CD4-positive, alpha-beta memory T cell (primary cell): ENCODE measurements at regions not wholly inside any gene's neighbourhood (a gene's known extent, or its start where the extent isn't known, plus 50 kb on each side); places are given as distances from the start of the nearest gene placed in this dataset.
A peak's percentile ranks its signal among the peaks of the same experiment; 100 is the strongest.

Source experiments
- CTCF ChIA-PET: fragments of 350-600 bp; sonication (Branson Sonifier 250); formaldehyde crosslinking; loops from one replicate; lab custom pipeline; 2021; ENCODE audit warnings: inconsistent platforms; ENCODE audit not compliant: partially characterized antibody; lab: Charles Lee
- POLR2A ChIA-PET: fragments of 350-600 bp; sonication (Branson Sonifier 250); formaldehyde crosslinking; loops from one replicate; lab custom pipeline; 2021; ENCODE audit not compliant: partially characterized antibody; lab: Charles Lee
- DNase-seq, 5 donors: peaks; one replicate each; pipeline versions ENCODE4 v3.0.0 to v3.0.0-alpha.2; 2020 to 2022; ENCODE audit warnings: mixed read lengths in 1 of 5
- H3K27ac ChIP-seq: one replicate; pipeline ENCODE4 v1.7.0; 2013; ENCODE audit warnings: low read depth, low read length
- H3K27me3 ChIP-seq: 2 replicates; pipeline ENCODE4 v1.7.0; 2013; ENCODE audit warnings: mild to moderate bottlenecking, low read length, moderate library complexity; ENCODE audit not compliant: insufficient read depth
- H3K36me3 ChIP-seq: 2 replicates; pipeline ENCODE4 v1.7.0; 2013; ENCODE audit warnings: mild to moderate bottlenecking, low read length, moderate library complexity; ENCODE audit not compliant: insufficient read depth
- H3K4me1 ChIP-seq: 2 replicates; pipeline ENCODE4 v1.7.0; 2013; ENCODE audit warnings: mild to moderate bottlenecking, low read length, moderate library complexity; ENCODE audit not compliant: insufficient read depth
- H3K4me3 ChIP-seq, 2 donors: one replicate each; pipeline ENCODE4 v1.7.0; 2013; ENCODE audit warnings: low read length in 2 of 2, mild to moderate bottlenecking in 1 of 2
- H3K9me3 ChIP-seq, 2 donors: one replicate each; pipeline ENCODE4 v1.7.0; 2013; ENCODE audit warnings: low read length in 2 of 2, control low read depth in 1 of 2; ENCODE audit not compliant: control insufficient read depth in 1 of 2
- H3K27ac Mint-ChIP-seq, 7 donors: one replicate each; pipeline ENCODE4 v1.8.0; 2020 to 2021; ENCODE audit warnings: mixed read lengths in 7 of 7, mild to moderate bottlenecking in 6 of 7, inconsistent platforms in 3 of 7, moderate library complexity in 3 of 7
- H3K27me3 Mint-ChIP-seq, 2 donors: one replicate each; pipeline ENCODE4 v1.8.0; 2020 to 2021; ENCODE audit warnings: mixed read lengths in 2 of 2
- H3K36me3 Mint-ChIP-seq, 2 donors: one replicate each; pipeline ENCODE4 v1.8.0; 2020 to 2021; ENCODE audit warnings: mixed read lengths in 2 of 2, inconsistent platforms in 1 of 2, mild to moderate bottlenecking in 1 of 2
- H3K4me1 Mint-ChIP-seq, 4 donors: one replicate each; pipeline ENCODE4 v1.8.0; 2020 to 2021; ENCODE audit warnings: mixed read lengths in 4 of 4, mild to moderate bottlenecking in 1 of 4
- H3K4me3 Mint-ChIP-seq, 8 donors: one replicate each; pipeline ENCODE4 v1.8.0; 2020 to 2021; ENCODE audit warnings: mixed read lengths in 8 of 8, mild to moderate bottlenecking in 7 of 8, moderate library complexity in 6 of 8, inconsistent platforms in 3 of 8
- H3K9me3 Mint-ChIP-seq, 8 donors: one replicate each; pipeline ENCODE4 v1.8.0; 2020 to 2021; ENCODE audit warnings: mixed read lengths in 8 of 8, mild to moderate bottlenecking in 5 of 8, inconsistent platforms in 3 of 8, moderate library complexity in 1 of 8
- intact Hi-C: fragments of 100-400 bp; cut with micrococcal nuclease; formaldehyde crosslinking; loops from one replicate; pipeline ENCODE4 v1.15.1; 2023

DNA sequence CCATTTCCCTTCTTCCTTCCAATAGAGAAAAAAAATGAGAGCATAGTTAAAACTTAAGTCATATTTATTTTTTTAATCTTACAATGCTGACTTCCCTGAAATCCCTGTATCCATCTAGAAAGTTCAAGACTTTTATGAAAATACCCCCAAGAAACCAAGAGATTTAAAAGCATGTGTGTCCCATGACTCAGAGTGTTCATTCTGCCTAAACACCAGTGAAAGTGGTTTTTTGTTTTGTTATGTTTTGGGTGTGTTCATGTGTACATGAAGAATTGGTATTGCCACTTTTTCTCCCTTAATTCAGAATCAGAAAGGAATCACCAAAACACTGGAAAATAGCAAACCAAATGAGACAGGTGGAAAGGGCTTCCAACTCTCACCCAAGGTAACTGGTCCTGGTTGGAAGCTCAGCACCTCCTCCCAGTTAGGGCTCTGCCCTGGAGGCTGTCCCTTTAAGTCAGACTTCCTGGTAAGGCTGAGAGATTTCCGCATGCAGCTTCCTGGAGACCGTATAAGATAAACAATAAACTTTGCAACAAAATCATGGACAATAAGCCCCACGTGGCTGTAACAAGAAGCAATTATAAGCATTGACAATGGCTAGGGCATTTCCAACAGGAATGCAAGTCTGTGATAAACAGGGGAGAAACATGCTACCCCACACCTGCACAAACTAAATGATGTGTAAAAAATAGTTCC, 121.9 kb upstream of the ARHGEF3 start:
- Histone ChIP-seq H3K36me3 (no peaks in the 10 kb centered on the region), H3K4me3 (peak overlapping the region in 1 of 2 donors; percentile 19), H3K27ac (peak overlapping the region; percentile 79), H3K9me3 (no peaks in the 10 kb centered on the region), H3K4me1 (peaks cover 96% of the 10 kb centered on the region), H3K27me3 (no peaks in the 10 kb centered on the region)
- H3K27me3 Mint-ChIP-seq = no peaks in the 10 kb centered on the region
- peaks cover 66 to 87% (median 80%) of the 10 kb centered on the region in 4 donors for H3K4me1 Mint-ChIP-seq
- peak overlapping the region; percentile 97 to 100 (median 100) for H3K27ac Mint-ChIP-seq
- no peaks in the 10 kb centered on the region for H3K9me3 Mint-ChIP-seq
- peak; percentile 79 to 86 (median 81) for DNase-seq
- ChIA-PET POLR2A (interaction anchor here (0.5 to 7.9 kb wide), 20 partner anchors 7 to 367 kb away, joined by 3 to 172 read pairs (median 4); partner anchors contain the start of genes ARHGEF3 and CCDC66), CTCF (interaction anchor here (0.9 to 6.1 kb wide), 3 partner anchors 64 to 123 kb away, joined by 3 to 48 read pairs (median 13); partner anchors contain the start of gene ARHGEF3)
- no peaks in the 10 kb centered on the region for H3K36me3 Mint-ChIP-seq
- H3K4me3 Mint-ChIP-seq = peak overlapping the region; percentile 45 to 81 (median 76)
- intact Hi-C loops = loop anchor here (1.0 kb wide), 1 partner anchor 7 kb away; no protein-coding TSS in a partner anchor

DNA sequence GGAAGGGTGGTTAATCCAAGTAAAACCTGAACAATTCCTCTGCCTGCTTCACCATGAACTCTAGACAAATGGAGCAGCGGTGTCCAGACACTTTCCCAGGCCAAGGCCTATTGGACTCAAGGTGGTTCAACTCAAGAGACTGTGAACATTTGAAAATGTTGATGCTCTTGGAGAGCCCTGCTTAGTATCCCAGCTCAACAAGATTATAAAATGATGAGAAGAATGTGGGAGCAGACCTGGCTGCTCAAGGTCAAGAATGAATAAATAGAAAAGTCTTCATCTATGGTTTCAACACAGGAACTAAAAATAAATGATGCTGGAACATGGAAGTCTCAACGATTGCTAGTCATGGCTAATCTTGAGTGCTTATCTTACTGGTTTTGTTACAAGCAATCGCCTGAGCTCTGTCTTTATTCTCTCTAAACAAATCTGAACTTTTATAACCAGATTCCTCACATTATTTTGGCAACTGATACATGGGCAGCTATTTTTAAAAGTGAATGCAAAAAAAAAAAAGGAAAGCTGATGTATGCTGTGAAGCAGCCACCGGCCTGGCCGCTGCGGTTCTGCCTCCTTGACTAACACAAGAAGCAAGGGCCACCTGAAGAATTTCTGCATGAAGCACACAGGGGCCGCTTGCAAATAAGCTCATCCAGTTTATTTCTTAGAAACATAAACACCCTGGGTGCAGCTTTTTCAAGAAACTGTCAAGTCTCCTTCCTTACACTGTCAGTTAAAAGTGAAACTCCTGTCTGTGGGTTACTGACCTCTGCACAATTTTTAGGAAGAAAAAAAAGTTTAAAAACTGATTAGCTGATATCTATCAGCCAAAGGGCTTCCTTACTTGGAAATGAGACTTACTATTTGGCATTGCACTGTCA, 120.1 kb upstream of the ARHGEF3 start:
- Histone ChIP-seq H3K36me3 (no peaks in the 10 kb centered on the region), H3K4me1 (peaks cover 97% of the 10 kb centered on the region), H3K4me3 (peak overlapping the region; percentile 15 to 34), H3K9me3 (no peaks in the 10 kb centered on the region), H3K27ac (peak overlapping the region; percentile 61), H3K27me3 (no peaks in the 10 kb centered on the region)
- peak overlapping the region; percentile 91 to 100 (median 96) for H3K27ac Mint-ChIP-seq
- H3K36me3 Mint-ChIP-seq = no peaks in the 10 kb centered on the region
- ChIA-PET POLR2A (interaction anchor here (0.6 to 7.9 kb wide), 9 partner anchors 12 to 239 kb away, joined by 3 to 103 read pairs (median 3); partner anchors contain the start of genes ARHGEF3 and TASOR), CTCF (interaction anchor here (1.0 to 6.1 kb wide), 9 partner anchors 31 to 227 kb away, joined by 3 to 48 read pairs (median 4); partner anchors contain the start of gene ARHGEF3)
- DNase-seq = peak in 1 of 5 donors; percentile 24
- intact Hi-C loops = no loop called here
- peaks cover 70 to 90% (median 83%) of the 10 kb centered on the region in 4 donors for H3K4me1 Mint-ChIP-seq
- peak overlapping the region; percentile 71 to 93 (median 82) for H3K4me3 Mint-ChIP-seq
- H3K27me3 Mint-ChIP-seq = no peaks in the 10 kb centered on the region
- no peaks in the 10 kb centered on the region for H3K9me3 Mint-ChIP-seq

DNA sequence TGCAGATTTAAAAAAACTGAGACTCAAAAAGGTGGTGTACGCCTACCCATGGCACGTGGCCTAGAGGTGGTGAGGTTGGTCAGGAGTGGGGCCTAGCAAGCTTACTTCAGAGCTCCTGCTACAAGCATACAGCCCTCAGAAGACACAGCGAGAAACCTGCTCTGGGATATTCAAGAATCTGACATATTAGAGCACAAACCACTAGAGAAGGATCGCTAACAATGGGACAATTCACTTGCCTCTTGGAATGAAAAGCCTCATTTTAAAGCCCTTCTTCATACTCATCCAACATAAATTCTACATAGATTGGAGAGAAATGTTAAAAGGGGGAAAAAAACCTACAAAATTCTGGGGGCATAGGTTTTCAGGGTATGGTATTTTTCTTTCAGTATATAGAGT, 118.0 kb upstream of the ARHGEF3 start:
- ChIA-PET CTCF (interaction anchor here (0.9 to 7.2 kb wide), 2 partner anchors 43 to 119 kb away, joined by 3 to 95 read pairs; partner anchors contain the start of gene ARHGEF3), POLR2A (interaction anchor here (1.0 to 6.8 kb wide), 2 partner anchors 8 to 117 kb away, joined by 3 to 193 read pairs; partner anchors contain the start of gene ARHGEF3)
- Histone ChIP-seq H3K9me3 (no peaks in the 10 kb centered on the region), H3K27me3 (no peaks in the 10 kb centered on the region), H3K4me1 (peaks cover 87% of the 10 kb centered on the region), H3K4me3 (no peak overlapping the region), H3K27ac (peak overlapping the region; percentile 4), H3K36me3 (no peaks in the 10 kb centered on the region)
- peak overlapping the region; percentile 53 to 98 (median 92) for H3K27ac Mint-ChIP-seq
- DNase-seq = no peak
- H3K4me1 Mint-ChIP-seq = peaks cover 67 to 90% (median 74%) of the 10 kb centered on the region in 4 donors
- no peaks in the 10 kb centered on the region for H3K9me3 Mint-ChIP-seq
- peak overlapping the region in 4 of 8 donors; percentile 2 to 94 (median 12) for H3K4me3 Mint-ChIP-seq
- H3K27me3 Mint-ChIP-seq = no peaks in the 10 kb centered on the region
- peaks cover 0 to 5% of the 10 kb centered on the region in 2 donors for H3K36me3 Mint-ChIP-seq
- intact Hi-C loops = loop anchor here (5.0 kb wide), 2 partner anchors 42 to 362 kb away; partner anchors contain the start of gene CCDC66

DNA sequence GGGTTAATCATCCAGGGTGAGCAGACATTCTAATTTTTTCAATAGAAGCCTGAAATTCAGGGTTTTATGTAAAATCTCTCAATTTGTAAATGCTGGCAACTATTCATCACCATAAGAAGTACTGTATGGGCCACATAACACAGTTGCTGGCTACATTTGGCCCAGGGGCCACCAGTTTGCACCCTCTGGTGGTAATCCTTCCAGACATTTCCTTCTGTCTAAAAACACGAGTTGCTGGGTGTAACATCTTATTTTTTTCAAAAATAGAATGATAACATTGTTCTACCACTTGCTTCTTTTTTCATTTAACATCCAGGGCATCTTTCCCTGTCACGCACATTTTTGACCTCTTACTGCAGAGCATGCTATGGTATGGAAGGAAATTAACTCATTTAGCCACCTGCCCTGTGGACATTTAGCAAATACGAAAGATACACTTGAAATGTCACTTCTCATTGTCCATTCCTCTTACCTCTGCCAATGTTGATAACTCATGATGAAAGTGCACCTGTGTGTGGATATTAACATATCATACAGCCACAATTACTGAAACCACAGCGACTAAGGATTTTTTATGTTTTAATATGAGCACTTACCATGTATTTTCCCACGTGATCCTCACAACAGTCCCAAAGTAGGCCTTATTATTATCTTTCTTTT, 117.5 kb upstream of the ARHGEF3 start:
- ChIA-PET CTCF (interaction anchor here (0.9 to 7.2 kb wide), 6 partner anchors 43 to 217 kb away, joined by 3 to 95 read pairs (median 8); partner anchors contain the start of gene ARHGEF3), POLR2A (interaction anchor here (1.0 to 6.8 kb wide), 6 partner anchors 8 to 135 kb away, joined by 3 to 193 read pairs (median 62); partner anchors contain the start of gene ARHGEF3)
- H3K36me3 ChIP-seq = no peaks in the 10 kb centered on the region
- intact Hi-C loops = loop anchor here (5.0 kb wide), 2 partner anchors 42 to 362 kb away; partner anchors contain the start of gene CCDC66
- H3K9me3 ChIP-seq = no peaks in the 10 kb centered on the region
- peak overlapping the region; percentile 78 for H3K27ac ChIP-seq
- Mint-ChIP-seq H3K4me1 (peaks cover 68 to 90% (median 74%) of the 10 kb centered on the region in 4 donors), H3K9me3 (no peaks in the 10 kb centered on the region), H3K27me3 (no peaks in the 10 kb centered on the region), H3K36me3 (peaks cover 0 to 5% of the 10 kb centered on the region in 2 donors), H3K27ac (peak overlapping the region; percentile 69 to 98 (median 94)), H3K4me3 (peak overlapping the region; percentile 2 to 94 (median 40))
- DNase-seq = peak in 1 of 5 donors; percentile 17
- no peaks in the 10 kb centered on the region for H3K27me3 ChIP-seq
- peaks cover 87% of the 10 kb centered on the region for H3K4me1 ChIP-seq
- H3K4me3 ChIP-seq = no peak overlapping the region

DNA sequence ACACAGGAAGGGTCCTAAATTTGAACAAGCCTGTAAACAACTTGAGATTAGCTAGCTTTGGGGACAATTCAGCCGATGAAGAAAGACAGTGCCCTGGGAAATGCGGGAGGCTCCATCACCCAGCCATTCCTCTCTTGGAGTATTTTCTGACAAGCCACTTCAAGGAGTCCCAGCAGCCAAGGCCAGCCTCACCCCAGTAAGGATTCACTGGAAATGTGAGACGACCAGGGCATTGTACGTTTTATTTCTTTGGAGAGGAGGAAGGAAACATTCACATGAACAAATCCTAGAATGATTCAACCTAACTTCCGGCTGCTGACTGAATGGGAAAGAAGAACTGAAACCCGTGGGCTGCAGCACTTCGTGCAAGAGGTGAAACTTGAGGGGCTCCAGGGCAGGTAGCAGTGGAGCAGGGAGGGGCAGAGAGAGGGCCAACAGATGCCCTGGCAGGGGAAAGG, 116.4 kb upstream of the ARHGEF3 start:
- H3K36me3 Mint-ChIP-seq = peaks cover 0 to 10% of the 10 kb centered on the region in 2 donors
- Histone ChIP-seq H3K27me3 (no peaks in the 10 kb centered on the region), H3K27ac (peak overlapping the region; percentile 78), H3K9me3 (no peaks in the 10 kb centered on the region), H3K36me3 (no peaks in the 10 kb centered on the region), H3K4me3 (peak overlapping the region; percentile 20 to 54), H3K4me1 (peaks cover 87% of the 10 kb centered on the region)
- H3K4me3 Mint-ChIP-seq = peak overlapping the region; percentile 91 to 96 (median 94)
- H3K27me3 Mint-ChIP-seq = no peaks in the 10 kb centered on the region
- POLR2A ChIA-PET = interaction anchor here (0.6 to 6.8 kb wide), 16 partner anchors 9 to 638 kb away, joined by 3 to 193 read pairs (median 18); partner anchors contain the start of genes ARHGEF3, CCDC66 and PDE12
- no peaks in the 10 kb centered on the region for H3K9me3 Mint-ChIP-seq
- peak overlapping the region; percentile 92 to 98 (median 94) for H3K27ac Mint-ChIP-seq
- H3K4me1 Mint-ChIP-seq = peaks cover 69 to 90% (median 74%) of the 10 kb centered on the region in 4 donors
- no peak for DNase-seq
- CTCF ChIA-PET = interaction anchor here (1.1 to 7.2 kb wide), 13 partner anchors 7 to 216 kb away, joined by 3 to 95 read pairs (median 10); partner anchors contain the start of gene ARHGEF3
- intact Hi-C loops = loop anchor here (5.0 kb wide), 2 partner anchors 41 to 361 kb away; partner anchors contain the start of gene CCDC66
